C4-2B (cell line): ENCODE measurements at regions not wholly inside any gene's neighbourhood (a gene's known extent, or its start where the extent isn't known, plus 50 kb on each side); places are given as distances from the start of the nearest gene placed in this dataset.
"Not testable (repeated sequence)": the region's sequence is repeated elsewhere in the genome, so short reads cannot be mapped to it uniquely, and the experiment has no call there.

Experiments used
- H3K27ac ChIP-seq: fragments of 450-650 bp; 2 replicates; pipeline ENCODE4 v1.5.1; 2017
- CTCF ChIP-seq: fragments of 450-650 bp; conservative IDR thresholded peaks from 2 replicates; pipeline ENCODE4 v1.5.1; 2017; ENCODE audit warnings: mild to moderate bottlenecking
- ZFX ChIP-seq: fragments of 450-650 bp; IDR thresholded peaks from 2 replicates; pipeline ENCODE4 v1.6.1; 2017

DNA sequence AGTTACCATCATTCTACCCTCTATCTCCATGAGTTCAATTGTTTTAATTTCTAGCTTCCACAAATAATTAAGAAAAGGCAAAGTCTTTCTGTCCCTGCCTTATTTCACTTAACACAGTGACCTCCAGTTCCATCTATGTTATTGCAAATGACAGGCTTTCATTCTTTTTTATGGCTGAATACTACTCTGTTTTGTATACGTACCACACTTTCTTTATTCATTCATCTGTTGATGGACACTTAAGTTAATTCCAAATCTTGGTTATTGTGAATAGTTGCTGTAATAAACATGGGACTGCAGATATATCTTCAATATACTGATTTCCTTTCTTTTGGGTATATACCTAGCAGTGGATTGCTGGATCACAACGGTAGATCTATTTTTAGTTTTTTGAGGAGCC lies 314.1 kb downstream of the SV2B start:
- H3K27ac ChIP-seq, result no peak overlapping the region
- no peak for TF ChIP-seq CTCF
- no peak for TF ChIP-seq ZFX

GRCh38 chr15:91415258-91415657 lies 315.2 kb downstream of the SV2B start:
- H3K27ac ChIP-seq, result not testable (repeated sequence)

- no peak for TF ChIP-seq CTCF
- no peak overlapping the region for H3K27ac ChIP-seq
These were observed 320.6 kb downstream of the SV2B start for GRCh38 chr15:91420689-91421088.

DNA sequence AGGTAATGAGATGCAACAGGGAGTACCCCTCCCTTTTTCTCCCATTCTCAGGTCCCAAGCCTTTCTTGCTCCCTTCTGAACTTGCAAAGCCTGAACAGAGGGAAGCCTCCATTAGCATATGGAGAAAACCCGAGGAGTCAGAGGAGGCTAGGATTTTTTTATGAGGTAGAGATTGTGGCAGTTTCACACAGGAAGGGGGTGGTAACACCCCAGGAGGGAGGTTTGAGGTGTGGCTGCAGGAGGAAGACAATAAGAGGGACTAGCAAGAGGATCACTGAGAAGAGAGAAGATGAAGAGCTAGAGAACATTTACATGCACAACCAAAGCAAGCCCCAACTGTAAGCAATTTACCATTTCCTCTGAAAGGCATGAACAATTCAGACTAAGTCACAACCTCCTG lies 322.7 kb downstream of the SV2B start:
- TF ChIP-seq CTCF, result no peak
- TF ChIP-seq ZFX, result no peak
- no peak overlapping the region for H3K27ac ChIP-seq

DNA sequence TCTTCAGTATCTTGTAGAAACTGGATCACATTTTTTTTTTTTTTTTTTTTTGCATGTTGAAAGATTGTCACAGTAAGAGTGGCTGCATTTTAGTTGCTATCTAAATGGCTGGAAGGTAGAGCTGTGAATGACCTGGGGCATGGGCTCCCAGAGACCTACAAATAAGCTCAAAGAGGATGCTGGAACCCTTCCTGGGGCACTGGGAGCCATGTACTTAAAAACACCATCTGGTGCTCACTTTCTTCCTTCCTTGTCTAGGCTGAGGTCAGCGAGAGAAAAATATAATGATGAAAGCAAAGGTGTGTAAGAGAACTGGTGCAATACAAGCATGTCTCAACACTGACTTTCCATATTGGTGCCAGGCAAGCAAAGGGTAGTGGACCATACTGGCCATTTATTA lies 323.9 kb downstream of the SV2B start:
- TF ChIP-seq CTCF (no peak), ZFX (no peak)
- H3K27ac ChIP-seq, result no peak overlapping the region

DNA sequence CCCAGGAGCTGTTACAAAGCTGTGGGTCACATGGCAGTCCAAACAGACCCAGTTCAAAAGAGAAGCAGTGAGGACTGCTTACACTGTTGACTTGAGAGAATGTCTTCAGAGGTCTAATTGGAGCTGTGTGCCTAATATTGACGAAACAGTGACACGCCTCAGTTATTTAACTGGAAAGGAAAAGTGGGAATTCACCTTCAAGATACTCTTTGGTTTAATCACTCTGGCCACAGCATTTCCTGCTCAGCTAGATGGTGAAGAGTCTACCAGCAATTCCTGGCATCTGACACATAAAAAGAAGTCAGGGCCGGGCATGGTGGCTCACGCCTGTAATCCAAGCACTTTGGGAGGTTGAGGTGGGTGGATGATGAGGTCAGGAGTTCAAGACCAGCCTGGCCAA lies 326.4 kb downstream of the SV2B start:
- TF ChIP-seq ZFX (no peak), CTCF (no peak)
- no peak overlapping the region for H3K27ac ChIP-seq

GRCh38 chr15:91429973-91430372 lies 329.9 kb downstream of the SV2B start:
- no peak for TF ChIP-seq CTCF
- no peak for TF ChIP-seq ZFX
- H3K27ac ChIP-seq, result no peak overlapping the region

DNA sequence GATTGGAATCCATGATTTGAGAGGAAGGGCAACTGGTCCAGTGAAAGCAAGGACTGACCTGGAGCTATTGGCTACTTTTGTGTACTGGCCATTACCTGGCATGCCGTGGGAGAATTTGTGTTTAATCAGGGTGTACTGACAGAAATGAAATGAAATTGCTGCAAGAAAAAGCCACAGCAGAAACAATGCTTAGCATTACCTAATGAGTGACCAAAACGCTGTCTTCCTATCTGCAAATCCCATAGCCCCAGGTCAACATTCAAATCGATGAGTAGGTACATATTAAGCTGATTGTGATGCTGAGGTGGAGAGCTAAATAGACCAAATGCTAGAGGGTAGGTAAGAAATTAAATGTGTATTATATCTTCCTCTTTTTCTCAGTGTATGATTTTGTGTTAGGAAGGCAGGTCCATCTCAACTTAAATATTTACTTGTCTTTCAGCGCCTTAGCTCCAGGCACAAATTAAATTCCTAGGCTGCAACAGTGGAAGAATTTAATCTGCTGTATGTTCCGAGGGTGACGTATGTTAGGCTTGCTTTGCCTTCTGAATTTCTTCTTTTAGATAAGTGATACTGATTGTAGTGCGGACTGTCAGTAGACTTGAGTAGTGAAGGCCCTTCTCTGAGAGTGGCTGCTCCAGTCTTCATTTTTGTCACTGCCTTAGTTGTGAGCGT lies 331.1 kb downstream of the SV2B start:
- H3K27ac ChIP-seq, result no peak overlapping the region
- no peak for TF ChIP-seq CTCF
- TF ChIP-seq ZFX, result no peak
